ENCODE measurements at regions not wholly inside any gene's neighbourhood (a gene's known extent, or its start where the extent isn't known, plus 50 kb on each side); places are given as distances from the start of the nearest gene placed in this dataset.

DNA sequence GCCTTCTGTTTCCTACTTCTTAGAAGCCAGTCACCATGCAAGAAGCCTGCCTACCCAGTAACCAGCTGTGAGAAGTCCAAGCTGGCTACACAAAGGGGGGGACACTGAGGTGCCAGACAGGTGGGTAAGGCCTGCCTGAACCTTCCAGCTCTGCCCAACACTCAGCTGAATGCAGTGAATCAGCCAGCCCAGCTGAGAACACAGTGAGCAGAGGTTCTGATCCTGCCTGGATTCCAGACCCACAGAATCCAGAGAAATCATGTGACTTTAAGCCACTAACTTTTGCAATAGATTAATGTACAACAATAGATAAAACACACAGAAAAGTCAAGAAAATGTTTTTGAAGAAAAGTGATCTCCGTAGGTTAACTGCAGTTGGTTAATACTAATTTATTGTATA is 151.7 kb downstream of the EFNB2 start:
- no peak for TF ChIP-seq CTCF (IDR thresholded peaks at IDR 0.05)

GRCh38 chr13:106382534-106382933 is 152.9 kb downstream of the EFNB2 start:
- TF ChIP-seq CTCF (IDR thresholded peaks at IDR 0.05) = no peak

DNA sequence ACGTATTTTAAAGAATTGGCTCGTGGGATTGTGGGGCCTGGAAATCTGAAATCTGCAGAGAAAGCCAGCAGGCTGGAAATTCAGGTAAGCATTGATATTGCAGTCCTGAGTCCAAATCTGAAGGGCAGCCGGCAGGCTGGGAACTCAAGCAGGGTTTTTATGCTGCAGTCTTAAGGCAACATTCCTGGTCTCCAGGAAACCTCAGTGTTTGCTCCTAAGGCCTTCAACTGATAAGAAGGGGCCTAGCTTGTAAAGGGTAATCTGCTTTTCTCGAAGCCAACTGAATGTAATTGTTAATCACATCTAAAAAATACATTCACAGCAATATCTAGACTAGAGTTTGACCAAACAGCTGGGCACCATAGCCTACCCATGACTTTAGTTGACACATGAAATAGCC is 154.4 kb downstream of the EFNB2 start:
- no peak for TF ChIP-seq CTCF (IDR thresholded peaks at IDR 0.05)

- TF ChIP-seq CTCF (IDR thresholded peaks at IDR 0.05) = no peak
Measured at GRCh38 chr13:106377931-106378662, 157.4 kb downstream of the EFNB2 start.

DNA sequence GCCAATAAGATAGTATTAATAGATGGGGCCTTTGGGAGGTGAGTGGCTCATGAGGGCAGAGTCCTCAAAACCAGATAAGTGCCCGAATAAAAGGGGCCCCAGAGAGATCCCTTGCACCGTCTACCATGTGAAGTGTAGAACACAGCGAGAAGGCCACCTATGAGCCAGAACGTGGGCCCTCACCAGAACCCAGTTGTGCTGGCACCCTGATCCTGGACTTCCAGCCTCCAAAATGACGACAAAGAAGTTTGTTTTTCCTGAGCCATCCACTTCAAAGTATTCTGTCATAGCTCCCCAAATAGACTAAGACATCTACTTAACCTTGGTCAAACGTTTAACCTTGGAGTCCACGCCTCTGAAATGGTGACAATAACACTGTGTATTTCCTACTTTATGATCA is 158.1 kb downstream of the EFNB2 start:
- no peak for TF ChIP-seq CTCF (IDR thresholded peaks at IDR 0.05)

GRCh38 chr13:106376401-106377112 is 158.9 kb downstream of the EFNB2 start:
- no peak for TF ChIP-seq CTCF (IDR thresholded peaks at IDR 0.05)

DNA sequence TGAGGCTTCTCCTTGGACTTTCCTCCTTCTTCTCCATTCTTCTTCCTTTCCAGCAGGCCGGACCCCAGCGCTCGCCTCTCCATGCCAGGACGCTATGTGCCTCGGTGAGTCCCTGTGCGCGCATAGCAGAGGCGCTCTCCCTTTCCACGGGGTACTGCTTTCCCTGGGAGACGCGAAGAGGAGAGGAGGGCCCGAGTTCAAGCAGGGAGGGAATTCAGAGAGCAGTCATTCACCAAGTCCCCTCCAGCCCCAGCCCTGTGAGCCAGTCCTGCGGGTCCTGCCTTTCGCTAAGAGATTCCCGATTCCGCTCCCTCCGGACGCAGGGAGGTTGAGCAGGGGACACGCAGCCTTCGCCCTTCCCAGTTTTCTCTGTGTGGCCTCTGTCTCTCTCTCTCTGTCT is 160.4 kb downstream of the EFNB2 start:
- no peak for TF ChIP-seq CTCF (IDR thresholded peaks at IDR 0.05)
